HG03460 (cell line): ENCODE measurements at regions not wholly inside any gene's neighbourhood (a gene's known extent, or its start where the extent isn't known, plus 50 kb on each side); places are given as distances from the start of the nearest gene placed in this dataset.
"Not testable (repeated sequence)": the region's sequence is repeated elsewhere in the genome, so short reads cannot be mapped to it uniquely, and the experiment has no call there.

ENCODE experiments used
- ATAC-seq: cut with Tn5 transposase; IDR thresholded peaks from one replicate; pipeline ENCODE4 v1.9.1; 2021; ENCODE audit not compliant: unreplicated experiment

DNA sequence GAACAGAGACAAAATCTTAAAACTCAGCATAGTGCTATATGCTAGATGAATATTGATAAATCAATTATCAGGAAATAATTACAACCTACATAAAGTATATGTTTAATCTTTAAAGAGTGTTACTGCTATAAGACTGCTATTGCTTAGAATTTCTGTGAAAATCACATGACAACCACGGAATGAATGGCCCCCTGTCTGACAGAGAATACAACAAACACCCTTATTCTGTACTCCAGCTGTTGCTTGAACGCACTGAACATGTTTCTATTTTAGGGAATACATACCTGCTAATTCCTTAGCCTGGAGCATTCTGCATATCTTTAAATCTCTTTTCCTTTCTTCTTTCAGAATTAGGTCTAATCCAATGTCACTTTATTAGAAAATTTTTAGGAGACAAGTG lies 452.4 kb upstream of the PHF14 start:
- no peak for ATAC-seq

DNA sequence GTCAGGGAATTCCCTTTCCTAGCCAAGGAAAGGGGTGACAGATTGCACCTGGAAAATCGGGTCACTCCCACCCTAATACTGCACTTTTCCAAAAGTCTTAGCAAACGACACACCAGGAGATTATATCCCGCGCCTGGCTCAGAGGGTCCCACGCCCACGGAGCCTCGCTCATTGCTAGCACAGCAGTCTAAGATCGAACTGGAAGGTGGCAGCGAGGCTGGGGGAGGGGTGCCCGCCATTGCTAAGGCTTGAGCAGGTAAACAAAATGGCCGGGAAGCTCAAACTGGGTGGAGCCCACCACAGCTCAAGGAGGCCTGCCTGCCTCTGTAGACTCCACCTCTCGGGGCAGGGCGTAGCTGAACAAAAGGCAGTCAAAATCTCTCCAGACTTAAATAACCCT lies 440.2 kb upstream of the PHF14 start:
- not testable (repeated sequence) for ATAC-seq

DNA sequence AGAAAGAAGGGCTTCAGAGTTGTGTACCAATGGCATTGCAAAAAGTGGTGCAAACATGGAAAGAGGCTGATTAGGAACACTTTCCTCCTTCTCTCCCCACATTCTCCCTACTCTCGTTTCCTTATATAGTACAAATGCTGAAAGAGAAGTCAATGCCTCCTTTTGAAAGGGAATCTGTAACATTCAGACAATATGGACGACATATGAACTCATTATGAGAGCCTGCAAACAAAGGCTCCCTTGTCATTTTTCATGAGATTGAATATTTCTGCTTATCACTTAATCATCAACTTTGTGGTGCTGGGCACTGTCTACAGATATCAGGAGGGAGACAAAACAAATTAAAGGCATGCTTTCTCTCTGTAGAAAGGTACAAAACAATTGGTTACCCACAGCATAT lies 437.1 kb upstream of the PHF14 start:
- no peak for ATAC-seq

DNA sequence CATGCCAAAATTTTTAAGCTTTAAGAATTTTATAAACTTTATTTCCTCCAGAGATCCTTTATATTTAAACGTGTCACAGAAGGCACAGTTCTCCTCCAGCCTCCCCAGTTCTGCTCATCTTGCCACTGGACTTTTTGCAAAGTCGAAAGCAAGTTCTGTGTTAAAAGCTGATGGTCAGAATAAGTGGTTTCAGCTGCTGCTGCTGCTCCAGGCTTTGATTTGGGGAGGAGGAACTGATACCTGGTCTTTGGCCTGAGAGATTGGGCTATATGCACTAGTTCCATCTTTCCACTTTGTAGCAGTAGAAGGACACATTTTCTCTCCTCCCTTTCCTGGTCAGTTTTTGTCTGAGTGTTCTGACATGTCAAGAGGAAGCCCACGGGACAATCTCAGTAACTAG lies 435.9 kb upstream of the PHF14 start:
- ATAC-seq, result no peak

DNA sequence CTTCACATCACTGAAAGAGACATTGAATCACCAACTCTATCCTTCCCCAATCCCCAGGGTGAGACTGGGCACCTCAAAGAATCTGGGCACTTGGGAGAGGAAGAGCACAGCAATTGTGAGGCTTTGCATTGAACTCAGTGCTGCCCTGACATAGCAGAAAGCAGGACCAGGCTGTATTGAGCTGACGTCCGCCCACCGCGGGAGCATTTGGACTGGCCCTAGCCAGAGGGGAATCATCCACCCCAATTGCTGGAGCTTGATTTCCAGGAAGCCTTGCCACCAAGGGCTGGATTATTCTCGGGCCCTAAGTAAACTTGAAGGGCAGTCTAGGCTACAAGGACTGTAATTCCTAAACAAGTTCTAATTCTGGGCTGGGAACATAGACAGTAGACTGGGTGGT lies 416.3 kb upstream of the PHF14 start:
- no peak for ATAC-seq

DNA sequence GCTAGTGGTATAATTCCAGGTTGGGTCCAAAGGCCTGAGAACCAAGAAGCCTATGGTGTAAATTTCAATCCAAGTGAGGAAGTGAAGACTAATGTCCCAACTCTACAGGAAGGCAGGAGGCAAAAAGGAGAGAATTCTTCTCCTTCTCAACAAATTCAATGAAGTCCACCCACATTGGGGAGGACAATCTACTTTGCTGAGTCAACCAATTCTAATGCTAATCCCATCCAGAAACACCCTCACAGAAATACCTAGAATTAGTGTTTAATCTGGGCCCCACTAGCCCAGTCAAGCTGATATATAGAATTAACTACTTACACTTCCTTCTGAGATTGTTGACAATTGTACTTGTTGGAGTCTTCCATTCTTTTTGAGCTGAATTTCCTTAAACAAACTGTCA lies 413.2 kb upstream of the PHF14 start:
- no peak for ATAC-seq

DNA sequence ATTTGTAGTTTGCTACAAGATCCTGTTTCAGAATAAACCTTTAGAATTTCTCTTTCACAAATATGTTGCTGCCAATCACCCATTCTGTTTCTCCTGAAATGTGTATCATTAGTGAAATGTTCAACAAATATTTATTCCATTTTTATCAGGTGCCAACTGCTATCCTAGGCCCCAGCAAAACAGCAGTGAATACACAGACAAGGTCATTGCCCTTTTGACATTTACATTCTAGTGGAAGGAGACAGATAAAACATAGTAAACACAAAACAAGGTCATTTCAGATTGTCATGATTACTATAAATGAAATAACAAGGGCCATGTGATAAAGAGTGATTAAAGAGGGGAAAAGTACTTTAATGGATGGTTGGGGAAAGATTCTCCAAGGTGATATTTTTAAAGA lies 404.8 kb upstream of the PHF14 start:
- no peak for ATAC-seq

DNA sequence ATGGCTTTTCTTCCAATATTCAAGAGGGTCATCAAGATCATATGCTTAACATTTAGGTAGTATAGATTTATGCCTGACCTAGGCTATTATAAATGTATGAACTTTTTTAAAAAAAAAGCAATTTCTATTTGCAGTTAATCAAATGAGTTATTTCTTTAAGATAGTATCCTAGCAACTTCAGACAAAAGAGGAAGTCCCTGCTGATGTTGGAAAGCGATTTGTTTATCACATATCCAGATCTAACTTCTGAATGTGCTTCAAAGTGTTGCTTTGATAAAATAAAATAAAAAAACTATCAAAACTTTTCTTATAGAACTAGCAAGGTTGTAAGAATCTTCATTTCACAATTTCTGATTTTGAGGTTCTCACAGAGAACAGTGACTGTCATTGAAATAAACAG lies 401.9 kb upstream of the PHF14 start:
- no peak for ATAC-seq

DNA sequence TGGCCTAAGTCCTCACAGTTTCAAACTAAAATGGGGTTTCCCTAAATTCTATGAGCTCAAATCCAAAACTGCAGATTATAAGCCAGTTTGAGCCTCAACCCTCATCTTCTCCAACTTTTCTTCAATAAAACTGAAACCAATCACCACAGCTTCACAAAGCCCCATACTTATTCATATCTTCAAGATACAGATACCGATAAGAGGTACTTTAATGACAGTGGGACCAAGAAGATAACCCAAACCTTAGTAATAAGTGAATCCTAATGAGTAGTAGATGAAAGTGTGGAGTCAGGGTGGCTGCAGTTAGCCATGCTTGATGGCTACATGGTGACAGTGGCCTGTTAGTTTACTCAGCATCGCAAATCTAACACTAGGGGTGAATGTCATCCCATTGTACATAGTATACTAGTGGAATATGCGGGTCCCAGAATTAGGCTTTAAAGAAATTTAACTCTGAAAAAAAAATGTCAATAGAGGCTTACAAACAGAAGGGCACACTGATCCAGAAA lies 395.8 kb upstream of the PHF14 start:
- ATAC-seq, result no peak

DNA sequence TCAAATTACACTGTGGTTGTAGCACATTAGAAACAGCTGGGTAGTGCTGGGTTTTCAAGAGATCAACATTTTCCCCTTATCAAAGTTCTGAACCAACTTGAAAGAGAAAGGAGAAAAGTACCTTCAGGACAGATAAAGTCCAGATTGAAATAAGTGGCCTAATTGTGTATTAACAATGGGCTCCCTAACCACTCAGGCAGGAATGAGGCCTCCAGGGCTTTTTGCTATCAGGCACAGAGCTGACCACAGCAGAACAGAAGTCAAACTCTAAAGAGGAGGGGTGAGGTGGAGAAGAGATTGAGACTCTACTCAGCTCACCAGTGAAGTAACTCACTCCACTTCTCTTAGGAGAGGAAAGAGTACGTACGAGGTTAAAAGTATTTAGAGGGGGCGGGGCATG lies 394.1 kb upstream of the PHF14 start:
- no peak for ATAC-seq

DNA sequence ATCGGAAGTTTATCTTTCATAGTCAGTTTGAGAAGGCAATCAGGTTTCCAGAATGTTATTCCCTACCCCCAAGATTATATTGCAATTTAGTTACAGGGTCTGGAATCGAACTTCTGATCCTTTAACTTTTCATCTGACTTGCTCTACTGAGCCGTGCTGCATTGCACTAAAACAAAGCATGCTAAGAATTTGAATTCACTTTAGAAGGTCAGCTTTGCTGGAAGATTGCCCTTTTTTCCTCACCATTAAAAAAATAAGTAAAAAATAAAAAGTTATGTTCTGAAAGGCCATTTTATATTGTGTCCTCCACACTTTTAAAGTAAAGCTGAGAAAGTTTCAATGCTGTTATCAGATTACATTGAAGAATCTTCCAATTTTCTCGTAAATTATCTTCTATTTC lies 388.8 kb upstream of the PHF14 start:
- no peak for ATAC-seq

DNA sequence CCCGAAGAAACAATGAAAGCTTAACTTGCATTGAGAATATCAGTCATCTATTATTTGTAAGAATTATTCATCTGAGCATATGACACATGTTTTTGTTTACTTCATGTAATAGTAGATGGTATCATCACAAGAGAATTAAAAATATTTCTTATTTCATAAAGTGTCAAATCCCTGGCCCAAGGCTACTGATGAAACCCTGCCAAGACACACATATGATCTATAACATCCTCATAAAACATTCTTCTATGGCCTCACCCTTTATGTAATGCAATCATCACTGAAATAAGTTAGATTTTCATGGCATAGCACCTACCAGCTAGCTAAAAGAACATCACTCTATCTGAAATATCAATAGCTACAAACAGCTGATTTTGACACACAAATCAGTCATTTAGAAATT lies 385.6 kb upstream of the PHF14 start:
- ATAC-seq, result no peak

DNA sequence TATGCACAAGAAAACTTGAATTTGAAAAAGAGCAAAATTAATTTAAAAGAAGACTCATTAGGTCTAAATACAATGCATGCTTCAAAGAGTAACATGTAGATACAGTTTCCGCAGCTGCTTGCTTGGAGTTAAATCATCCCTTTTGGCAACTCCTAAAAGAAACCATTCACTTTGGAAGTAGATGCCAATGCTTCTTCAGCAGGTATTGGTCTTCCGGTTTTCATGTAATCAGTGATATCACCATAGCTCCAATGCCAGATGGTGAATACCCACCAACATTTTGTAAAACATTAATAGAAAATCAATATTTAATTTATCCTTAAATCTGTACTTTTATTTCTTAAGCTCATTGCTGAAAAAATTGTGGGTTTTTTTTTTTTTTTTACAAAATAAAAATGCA lies 381.1 kb upstream of the PHF14 start:
- no peak for ATAC-seq

DNA sequence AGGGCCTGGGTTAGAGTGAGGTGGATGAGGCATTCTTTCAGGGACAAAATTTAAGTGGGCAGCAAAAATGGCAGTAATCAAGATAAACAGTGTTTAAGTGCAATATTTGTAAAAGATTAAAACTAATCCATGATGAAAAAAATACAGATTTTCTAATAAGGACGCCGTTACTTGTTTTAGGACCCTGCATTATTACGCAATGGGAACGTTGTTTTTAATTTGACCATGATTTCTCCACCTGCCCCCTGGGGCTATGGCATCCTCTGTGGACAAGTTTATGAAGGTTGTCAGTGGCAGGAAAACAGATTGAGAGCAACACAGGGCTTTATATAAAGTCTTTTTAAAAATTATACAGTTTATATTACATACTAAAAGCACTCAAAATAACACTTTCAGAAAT lies 380.6 kb upstream of the PHF14 start:
- ATAC-seq, result no peak

DNA sequence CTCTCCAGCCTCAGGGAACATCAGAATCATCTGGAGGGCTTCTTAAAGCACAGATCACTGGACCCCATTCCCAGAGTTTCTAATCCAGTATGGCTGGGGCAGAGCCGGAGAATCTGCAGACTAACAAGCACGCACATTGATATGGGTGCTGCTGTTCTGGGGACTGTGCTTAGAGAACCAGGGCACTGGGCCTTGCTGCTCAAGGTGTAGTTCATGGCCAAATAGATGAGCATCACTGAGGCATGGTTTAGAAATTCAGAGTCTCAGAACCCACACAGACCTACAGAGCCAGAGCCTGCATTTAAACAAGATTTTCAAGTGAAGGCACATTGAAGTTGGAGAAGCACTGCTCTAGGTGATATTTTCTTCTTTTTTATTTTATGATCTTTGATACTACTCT lies 376.8 kb upstream of the PHF14 start:
- no peak for ATAC-seq

DNA sequence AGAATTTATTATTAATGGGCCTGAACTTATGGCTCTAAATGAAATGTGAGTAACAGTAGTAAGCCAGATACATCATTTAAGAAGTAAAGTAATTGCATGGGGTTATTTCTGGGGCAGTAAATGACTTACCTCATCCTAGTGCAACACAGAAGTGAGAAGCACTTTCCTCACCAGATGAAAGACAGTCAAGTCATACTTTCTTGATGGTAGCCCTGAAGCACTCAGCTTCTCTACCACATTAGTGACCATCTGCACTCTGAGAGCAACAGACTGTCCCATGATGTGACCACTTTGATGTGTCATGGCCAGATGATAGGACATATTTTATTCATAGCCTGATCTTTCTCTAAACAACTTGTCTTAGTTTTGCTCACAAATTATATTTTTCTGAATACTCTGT lies 369.5 kb upstream of the PHF14 start:
- no peak for ATAC-seq

DNA sequence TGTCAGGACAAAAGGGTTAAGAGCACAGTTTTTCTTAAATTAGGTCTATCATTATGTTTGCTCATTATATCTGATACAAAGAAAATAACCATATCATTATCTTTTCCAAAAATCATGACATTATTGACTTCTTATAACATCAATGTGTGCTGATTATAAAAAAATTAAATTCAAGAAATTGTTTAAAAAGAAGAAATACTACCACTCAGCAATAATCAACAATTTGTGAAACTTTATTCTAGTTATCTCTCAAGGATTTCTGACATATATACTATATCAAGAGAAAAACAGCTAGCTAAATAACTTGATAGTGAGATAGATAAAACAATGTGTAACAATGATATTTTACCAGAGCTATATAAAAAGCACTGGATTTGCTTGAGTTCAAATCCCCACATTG lies 360.7 kb upstream of the PHF14 start:
- no peak for ATAC-seq

DNA sequence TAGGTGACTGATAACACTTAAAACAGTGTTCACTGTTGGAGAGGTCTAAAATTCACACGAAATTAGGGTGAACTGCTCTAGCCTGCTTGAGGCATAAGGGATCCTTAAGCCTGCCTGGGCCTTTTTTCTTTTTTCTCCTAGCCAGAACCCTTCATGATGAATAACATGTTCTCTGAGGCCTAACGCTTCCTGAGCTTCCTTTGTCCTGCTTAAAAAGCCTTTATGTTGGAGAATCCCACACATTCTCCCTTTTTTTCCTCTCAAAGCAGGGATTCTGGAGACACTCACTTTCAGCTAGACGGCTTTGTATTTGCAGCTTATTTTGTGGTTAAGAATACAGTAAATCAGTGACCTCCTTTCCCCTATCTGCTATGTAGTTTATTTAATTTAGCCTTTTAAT lies 354.7 kb upstream of the PHF14 start:
- no peak for ATAC-seq

DNA sequence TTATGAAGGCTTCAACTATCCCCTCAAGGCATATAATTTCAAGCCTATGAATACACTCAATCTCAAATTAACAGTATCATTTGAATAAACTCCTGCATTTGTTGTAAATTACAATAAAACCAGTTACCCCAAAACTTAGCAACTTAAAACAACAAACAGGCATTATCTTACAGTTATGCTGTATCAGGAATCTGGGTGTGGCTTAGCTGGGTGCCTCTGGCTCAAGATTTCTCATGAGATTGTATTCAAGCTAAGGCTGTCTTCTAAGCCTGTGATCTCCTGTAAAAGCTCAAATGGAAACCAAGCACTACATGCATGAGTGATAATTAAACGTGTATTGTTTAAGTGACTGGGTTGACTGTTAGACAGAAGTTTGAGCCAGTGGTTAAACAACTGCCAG lies 341.0 kb upstream of the PHF14 start:
- no peak for ATAC-seq

DNA sequence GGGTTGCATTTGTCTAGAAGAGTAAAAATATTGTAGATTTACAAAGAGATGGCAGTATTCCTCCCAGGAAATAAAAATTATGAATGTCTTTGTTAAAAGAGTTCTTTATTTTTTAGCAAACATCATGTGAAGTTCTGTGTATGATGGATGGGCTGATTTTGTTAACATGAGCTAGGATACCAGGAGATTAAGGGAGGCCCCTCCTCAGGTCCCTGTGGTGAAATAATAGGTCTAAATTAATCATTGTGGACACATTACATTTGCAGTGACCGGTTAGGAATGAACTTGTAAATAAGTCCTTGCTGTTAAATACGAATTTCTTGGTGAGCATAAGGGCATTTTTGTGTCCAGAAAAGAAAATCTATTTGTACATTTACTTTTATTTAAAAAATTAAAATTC lies 339.4 kb upstream of the PHF14 start:
- ATAC-seq, result no peak

DNA sequence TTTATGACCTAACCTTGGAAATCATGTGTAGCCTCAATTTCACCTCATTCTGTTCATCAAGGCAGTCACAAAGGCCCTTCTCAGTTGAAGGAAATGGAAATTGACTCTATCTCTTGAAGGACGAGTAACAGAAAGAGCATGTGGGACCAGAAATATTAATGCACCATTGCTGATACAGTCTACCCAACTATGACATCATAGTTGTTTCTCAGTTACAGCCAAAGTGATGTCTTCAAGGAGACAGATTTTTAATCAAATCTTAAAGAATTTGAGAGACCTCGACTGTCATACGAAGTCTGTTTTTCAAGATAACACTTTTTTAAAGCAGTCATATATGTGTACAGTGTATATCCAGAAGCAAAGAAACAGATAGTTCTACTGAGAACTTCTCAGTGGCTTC lies 335.7 kb upstream of the PHF14 start:
- ATAC-seq, result no peak

DNA sequence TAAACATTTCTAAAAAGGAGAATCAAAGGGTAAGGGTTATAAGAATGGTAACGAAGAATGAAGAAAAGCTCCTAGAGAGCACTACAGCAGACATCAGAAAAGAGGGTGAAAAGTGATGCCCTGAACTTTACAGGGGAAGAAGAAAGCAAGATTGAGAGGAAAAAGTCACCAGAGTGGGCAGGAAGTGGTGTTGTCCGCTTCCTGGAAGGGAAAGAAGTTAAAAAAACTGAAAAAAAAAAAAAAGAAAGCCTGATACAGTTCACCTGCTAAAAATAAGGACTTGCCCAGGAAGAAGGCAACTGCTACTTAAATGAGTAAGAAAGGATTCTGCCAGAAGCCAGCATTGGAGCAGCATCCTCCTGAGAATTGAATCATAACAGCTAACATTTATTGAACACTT lies 330.1 kb upstream of the PHF14 start:
- ATAC-seq, result no peak

DNA sequence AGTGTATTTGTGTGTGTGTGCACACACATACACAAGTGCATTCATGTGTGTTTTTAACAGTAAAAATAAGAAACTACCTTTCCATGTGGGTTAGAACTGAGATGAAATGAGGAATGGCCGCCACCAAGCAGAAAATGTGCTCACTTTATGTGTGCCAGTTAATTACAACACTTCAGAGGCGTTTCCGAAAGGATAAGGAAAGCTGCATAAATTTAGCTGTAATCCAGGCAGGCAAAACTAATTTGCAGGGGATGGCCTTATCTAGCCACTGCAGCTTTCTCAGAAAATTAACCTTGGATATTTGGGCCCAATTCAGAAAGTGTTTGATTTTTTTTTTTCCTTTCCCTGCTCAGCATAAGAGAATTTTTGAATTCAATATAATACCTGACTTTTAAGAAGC lies 328.8 kb upstream of the PHF14 start:
- ATAC-seq, result no peak

DNA sequence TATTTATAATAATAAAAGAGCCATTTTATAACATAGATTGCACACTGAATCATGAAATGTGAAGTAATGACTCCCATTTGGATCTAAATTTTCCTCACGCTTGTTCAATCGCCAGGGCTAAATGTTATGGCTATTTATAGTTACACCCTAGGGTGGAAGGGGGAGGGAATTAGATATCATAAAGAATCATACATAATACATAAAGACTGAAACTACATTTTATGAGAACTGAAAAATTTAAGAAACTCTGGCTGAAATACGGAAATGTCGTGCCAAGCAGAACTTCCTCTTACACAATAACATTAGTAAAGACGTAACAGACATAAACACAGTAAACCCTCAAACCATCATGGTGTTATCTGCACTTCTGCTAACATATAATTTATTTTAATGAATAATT lies 327.5 kb upstream of the PHF14 start:
- no peak for ATAC-seq
